GM21528 (cell line): ENCODE measurements at regions not wholly inside any gene's neighbourhood (a gene's known extent, or its start where the extent isn't known, plus 50 kb on each side); places are given as distances from the start of the nearest gene placed in this dataset.

Source experiments
- ATAC-seq: cut with Tn5 transposase; IDR thresholded peaks from one replicate; pipeline ENCODE4 v1.9.1; 2021; ENCODE audit warnings: mild to moderate bottlenecking, moderate library complexity; ENCODE audit not compliant: unreplicated experiment, low FRiP score

DNA sequence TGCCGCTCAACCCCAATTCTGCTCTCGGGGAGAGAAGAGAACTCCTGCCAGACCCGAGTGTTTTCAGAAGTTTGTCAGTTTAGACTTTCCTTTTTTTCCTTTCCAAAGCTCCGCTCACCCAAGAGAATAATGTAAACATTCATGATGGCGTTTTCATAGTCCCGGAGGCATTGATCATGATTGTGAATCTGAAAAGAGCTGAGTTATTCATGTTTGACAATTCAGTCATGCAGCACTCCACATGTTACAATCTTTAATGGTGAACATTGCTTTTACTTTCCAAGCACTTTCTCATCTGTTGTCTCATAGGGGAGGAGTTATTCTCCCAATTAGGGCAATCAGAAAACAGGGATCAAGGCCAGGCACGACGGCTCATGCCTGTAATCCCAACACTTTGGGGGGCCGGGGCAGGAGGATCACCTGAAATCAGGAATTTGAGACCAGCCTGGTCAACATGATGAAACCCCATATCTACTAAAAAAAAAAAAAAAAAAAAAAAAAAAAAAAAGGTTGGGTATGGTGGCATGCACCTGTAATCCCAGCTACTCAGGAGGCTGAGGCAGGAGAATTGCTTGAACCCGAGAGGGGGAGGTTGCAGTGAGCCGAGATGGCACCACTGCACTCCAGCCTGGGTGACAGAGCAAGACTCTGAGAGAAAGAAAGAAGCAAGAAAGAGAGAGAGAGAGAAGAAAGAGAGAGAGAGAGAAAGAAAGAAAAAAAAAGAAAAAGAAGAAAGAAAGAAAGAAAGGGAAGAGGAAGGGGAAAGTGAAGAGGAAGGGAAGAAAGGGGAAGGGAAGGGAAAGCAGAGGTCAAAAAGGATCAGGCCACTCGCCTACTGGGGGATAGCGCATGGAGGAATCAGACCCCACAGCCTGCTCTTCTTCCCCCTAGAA lies 70.0 kb upstream of the TNRC6C start:
- no peak for ATAC-seq

DNA sequence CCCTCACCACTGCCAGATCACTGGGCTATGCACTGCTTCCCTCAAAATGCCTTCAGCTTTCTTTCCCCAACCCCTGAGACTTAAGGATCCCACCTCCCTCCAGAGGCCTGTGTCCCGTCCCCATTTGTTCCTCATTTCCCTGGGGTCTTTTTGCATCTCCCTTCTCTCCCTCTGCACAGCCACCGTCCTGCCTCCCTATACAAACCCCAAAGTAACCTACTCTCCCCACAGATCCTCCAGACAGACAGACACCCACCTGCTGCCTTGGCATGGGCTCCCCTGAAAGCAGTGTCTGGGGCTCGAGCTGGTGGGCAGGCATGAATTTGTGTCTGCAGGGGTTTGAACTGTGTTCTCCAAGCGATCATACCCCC lies 69.4 kb upstream of the TNRC6C start:
- ATAC-seq, result no peak

DNA sequence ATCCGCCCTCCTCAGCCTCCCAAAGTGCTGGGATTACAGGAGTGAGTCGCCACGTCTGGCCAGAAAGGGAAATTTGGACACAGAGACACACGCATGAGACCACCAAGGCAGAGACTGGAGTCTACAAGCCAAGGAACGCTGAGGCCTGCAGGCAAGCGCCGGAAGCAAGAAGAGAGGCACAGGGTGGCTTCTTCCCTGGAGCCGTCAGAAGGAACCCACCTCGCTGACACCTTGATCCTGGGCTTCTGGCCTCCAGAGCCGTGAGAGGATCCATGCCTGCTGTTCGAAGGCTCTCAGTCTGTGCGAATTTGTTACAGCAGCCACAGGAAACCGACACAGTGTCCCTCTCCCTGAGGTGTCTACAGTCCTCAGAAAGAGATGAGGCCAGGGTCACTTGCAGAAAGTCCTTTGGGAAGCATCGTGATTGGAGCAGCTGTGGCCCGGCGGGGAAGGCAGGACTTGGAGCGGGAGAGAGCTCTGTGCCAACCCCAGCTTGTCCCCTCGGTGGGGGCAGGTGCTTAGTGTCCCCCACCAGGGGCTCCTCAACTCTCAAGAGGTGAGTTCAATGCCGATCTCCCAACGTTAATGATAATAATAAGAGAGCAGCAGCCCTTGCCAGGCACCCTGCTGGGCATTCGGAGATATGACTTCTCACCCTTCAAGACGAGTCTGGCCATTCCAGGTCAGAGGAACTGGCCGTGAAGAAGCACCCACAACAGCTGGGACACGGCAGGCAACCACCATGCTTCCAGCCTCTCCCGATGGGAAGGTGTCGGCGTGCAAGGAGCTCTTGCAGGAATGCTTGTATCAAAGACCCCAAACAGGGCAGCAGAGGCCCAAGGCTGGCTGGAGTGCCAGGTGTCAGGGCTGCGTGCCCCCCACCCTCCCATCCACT lies 68.4 kb upstream of the TNRC6C start:
- no peak for ATAC-seq

DNA sequence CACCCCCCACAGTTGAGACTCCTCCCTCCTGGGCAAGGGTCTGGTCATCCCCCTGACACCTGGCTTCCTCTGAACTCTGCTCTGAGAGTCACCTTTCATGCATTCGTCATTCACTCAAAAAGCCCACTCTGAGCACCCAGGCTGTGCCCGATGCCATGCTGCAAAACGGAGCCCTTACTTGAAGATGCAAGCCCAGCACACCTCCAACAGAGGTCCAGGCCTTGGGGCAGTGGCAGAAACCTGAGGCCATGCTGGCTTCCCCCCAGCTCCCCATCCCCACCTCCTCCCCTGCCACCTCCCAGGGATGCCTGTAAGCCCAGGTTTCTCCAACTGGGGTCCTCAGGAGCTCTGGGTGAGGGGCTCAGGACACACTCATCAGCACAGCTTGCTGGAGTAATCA lies 67.7 kb upstream of the TNRC6C start:
- ATAC-seq, result no peak

- no peak for ATAC-seq
These were observed 66.9 kb upstream of the TNRC6C start for GRCh38 chr17:77891602-77892001.

- no peak for ATAC-seq
These were observed 66.5 kb upstream of the TNRC6C start for GRCh38 chr17:77892031-77892430.

GRCh38 chr17:77892469-77893143 lies 65.9 kb upstream of the TNRC6C start:
- ATAC-seq, result no peak

DNA sequence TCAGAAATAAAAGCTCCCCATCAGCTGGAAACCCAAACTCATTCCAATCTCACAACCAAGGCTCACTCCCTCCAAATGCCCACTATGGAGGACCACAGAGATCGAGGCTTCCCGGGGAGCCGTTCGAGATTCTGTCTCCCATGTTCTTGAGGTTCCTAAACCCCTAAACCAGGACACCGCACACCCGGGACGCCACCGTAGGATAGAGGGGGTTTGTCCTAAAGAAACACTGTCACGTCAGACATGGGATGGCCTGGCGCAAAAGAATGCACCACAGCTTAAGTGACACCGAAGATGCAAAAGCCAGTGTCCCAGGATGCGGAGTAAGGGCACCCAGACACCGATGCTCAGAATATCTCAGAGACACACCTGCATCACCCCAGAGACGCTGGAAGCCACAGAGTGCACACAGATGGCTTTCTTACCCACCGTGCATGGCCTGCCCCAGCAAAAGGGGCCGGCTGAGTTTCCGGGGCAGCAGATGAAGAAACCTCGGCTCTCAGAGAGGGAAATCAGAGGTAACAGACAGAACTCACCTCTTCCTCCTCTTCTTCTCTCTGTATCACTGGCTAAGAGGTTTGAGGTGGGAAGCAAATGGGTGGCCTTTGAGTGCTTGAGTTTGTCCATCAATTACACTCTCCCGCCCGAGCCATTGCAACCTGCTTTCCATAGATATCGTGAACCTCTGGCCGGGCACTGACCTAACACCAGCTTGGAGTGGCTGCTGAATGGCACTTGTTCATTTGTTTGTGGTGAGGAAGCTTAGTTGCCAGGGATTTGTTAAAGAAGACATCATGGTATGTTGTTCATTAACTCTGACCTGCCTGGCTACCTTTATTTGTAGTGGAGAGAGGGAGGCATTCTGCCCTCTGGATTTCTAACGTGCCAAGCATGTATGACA lies 65.1 kb upstream of the TNRC6C start:
- no peak for ATAC-seq

GRCh38 chr17:77894126-77894956 lies 64.2 kb upstream of the TNRC6C start:
- ATAC-seq, result no peak

- ATAC-seq, result no peak
These were observed 60.7 kb upstream of the TNRC6C start for GRCh38 chr17:77897741-77898301.

DNA sequence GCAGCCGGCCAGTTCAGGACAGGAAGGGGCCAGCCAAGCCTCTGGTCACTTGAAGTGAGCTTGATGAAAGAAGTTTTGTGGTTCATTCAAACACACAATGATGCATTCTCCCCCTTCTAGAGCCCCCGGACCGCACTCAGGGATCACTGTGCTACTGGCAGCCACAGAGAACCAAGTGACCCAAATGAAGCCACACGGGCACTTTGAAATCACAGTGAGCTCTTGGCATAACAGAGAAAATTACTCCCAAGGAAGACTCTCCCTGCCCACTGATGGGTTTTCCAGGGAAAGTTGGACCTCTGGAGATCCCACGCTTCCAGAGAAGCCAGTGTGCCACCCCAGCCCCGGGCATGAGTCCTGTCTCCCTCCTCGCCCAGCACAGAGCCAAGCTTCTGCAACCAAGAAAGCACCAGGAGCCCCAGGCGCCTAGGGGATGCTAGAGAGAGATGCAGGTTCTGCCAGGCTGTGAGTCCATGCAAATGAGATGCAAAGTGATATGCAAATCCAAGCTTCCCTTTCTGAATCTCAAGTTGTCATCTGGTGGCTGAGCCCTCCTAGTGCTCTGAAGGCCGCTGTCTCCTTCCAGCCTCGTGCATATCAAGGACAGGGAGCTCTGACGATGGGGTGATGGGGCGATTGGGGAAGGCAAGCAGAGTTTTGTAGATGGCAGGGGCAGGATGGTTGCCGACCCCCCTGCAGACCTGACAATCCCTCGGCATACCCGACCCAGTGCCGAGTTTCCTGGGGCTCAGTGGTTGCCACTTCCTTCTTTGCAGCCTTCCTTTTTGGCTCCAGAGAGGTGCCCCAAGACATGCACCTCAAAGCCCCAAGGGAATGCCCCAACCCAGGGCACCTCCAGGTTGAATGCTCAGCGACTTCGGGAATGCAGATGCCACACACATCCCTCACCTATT lies 59.7 kb upstream of the TNRC6C start:
- ATAC-seq, result no peak

GRCh38 chr17:77899498-77899897 lies 59.0 kb upstream of the TNRC6C start:
- ATAC-seq, result no peak

DNA sequence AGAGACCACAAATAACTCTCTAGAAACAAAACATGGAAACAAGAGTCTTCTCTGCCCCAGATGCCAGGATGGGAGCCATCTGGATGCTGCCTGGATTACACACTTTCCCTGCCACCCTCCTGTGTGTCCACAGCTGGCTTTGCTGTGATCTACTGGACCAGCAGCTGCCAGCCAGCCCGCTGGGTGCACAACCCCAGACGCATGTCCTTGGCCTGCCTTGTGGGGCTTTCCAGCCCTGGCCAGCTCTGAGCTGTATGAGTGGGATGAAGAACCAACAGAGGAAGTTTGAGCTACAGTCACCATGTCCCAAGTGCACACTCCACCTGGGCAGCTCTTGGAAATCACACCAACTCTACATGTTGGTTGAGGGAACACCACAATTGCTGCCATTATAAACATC lies 57.0 kb upstream of the TNRC6C start:
- ATAC-seq, result no peak

- ATAC-seq, result no peak
These were observed 53.2 kb upstream of the TNRC6C start for GRCh38 chr17:77905266-77905665.

GRCh38 chr17:77905766-77906165 lies 52.7 kb upstream of the TNRC6C start:
- no peak for ATAC-seq

DNA sequence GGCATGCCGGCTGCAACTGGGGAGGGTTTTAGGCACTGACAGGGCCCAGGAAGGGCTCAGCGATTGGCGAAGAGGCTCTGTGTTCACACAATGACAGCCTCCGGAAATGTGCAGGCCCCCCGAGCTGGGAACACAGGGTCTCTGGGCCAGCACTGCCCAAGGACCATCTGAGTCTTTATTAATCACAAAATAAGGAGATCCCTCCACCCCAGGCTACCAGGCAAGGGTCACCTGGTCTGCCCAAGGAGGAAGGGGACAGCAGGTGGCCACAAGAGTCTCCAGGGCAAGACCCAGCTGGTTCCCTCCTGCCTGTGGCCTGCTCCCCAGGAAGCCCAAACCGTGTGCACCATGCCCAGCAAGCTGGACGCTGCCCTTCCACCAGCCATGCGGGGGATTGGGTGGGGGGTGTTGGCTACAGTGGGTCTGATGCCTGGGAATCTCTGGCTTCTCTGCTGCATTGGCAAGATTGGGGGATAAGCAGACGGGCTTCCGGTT lies 52.1 kb upstream of the TNRC6C start:
- no peak for ATAC-seq
